Endothelial cell of umbilical vein (primary cell): ENCODE measurements at regions not wholly inside any gene's neighbourhood (a gene's known extent, or its start where the extent isn't known, plus 50 kb on each side); places are given as distances from the start of the nearest gene placed in this dataset.

ENCODE experiments used
- BruUV-seq: library from RNA; stranded (reverse); fragments of 400-500 nt; replicated peaks from 2 replicates; lab custom pipeline; 2021; lab: Mats Ljungman, UMichigan
- CTCF ChIA-PET: fragments of 300-600, 350-600 bp; sonication (Branson Sonifier 250); formaldehyde crosslinking; loops from one replicate; lab custom pipeline; 2021; ENCODE audit warnings: antibody characterized with exemption, inconsistent platforms; lab: Charles Lee
- POLR2A ChIA-PET: fragments of 300-600, 350-600 bp; sonication (Branson Sonifier 250); formaldehyde crosslinking; loops from one replicate; lab custom pipeline; 2021; ENCODE audit warnings: antibody characterized with exemption, inconsistent platforms; lab: Charles Lee
- DNase-seq: peaks from one replicate; pipeline ENCODE4 v3.0.0-alpha.2; 2011; ENCODE audit warnings: low read depth, low spot score
- FAIRE-seq: peaks from 2 replicates; lab custom pipeline; 2011; peaks lifted over from hg19 to GRCh38; lab: Jason Lieb, UNC
- H2AFZ ChIP-seq: 2 replicates; pipeline ENCODE4 v1.6.0; 2012; ENCODE audit warnings: low read depth, low read length, control low read depth, inconsistent platforms
- H3K27ac ChIP-seq: 2 replicates; pipeline ENCODE4 v1.5.1; 2011; ENCODE audit warnings: low read depth, mild to moderate bottlenecking, control low read depth, low read length, moderate library complexity; ENCODE audit not compliant: insufficient read depth
- H3K27me3 ChIP-seq, 2 experiments: 2 replicates each; pipeline versions ENCODE4 v1.6.0 to v1.6.1; 2011; ENCODE audit warnings: low read length in 2 of 2, mixed read lengths in 1 of 2; ENCODE audit not compliant: control insufficient read depth in 2 of 2, insufficient read depth in 2 of 2
- H3K36me3 ChIP-seq, 2 experiments: 2 replicates in 1 of 2; 3 replicates in 1 of 2; pipeline ENCODE4 v1.5.1; 2011; ENCODE audit warnings: low read length in 2 of 2, mild to moderate bottlenecking in 1 of 2, moderate library complexity in 1 of 2; ENCODE audit not compliant: control insufficient read depth in 2 of 2, insufficient read depth in 2 of 2; ENCODE audit errors: extremely low read depth in 1 of 2
- H3K4me1 ChIP-seq: 3 replicates; pipeline ENCODE4 v1.5.1; 2011; ENCODE audit warnings: mild to moderate bottlenecking, low read length; ENCODE audit not compliant: control insufficient read depth, insufficient read depth; ENCODE audit errors: extremely low read depth
- H3K4me2 ChIP-seq: 2 replicates; pipeline ENCODE4 v1.6.1; 2011; ENCODE audit warnings: low read length, control low read depth, mixed read lengths; ENCODE audit not compliant: insufficient read depth
- H3K4me3 ChIP-seq, 3 experiments: fragments of 200-600 bp in 1 of 3; sonication (generic), shearing (Covaris generic) in 1 of 3; replicated peaks in 1 of 3; 2 replicates each; pipeline ENCODE4 v1.5.1; 2011 to 2016; ENCODE audit warnings: control low read depth in 3 of 3, low read length in 3 of 3, mild to moderate bottlenecking in 2 of 3, inconsistent platforms in 1 of 3, low read depth in 1 of 3, moderate library complexity in 1 of 3; ENCODE audit not compliant: insufficient read depth in 1 of 3
- H3K79me2 ChIP-seq: 2 replicates; pipeline ENCODE4 v1.6.0; 2012; ENCODE audit warnings: low read length, inconsistent platforms; ENCODE audit not compliant: control insufficient read depth, insufficient read depth
- H3K9ac ChIP-seq: replicated peaks from 2 replicates; pipeline ENCODE3; 2011; ENCODE audit warnings: low read length, control low read depth; ENCODE audit not compliant: insufficient read depth; ENCODE audit errors: extremely low read depth
- H3K9me1 ChIP-seq: replicated peaks from 3 replicates; pipeline ENCODE4 v1.6.0; 2011; ENCODE audit warnings: mild to moderate bottlenecking, low read length; ENCODE audit not compliant: control insufficient read depth, insufficient read depth; ENCODE audit errors: extremely low read depth
- H3K9me3 ChIP-seq: replicated peaks from 2 replicates; pipeline ENCODE4 v1.5.1; 2012; ENCODE audit warnings: low read length, inconsistent platforms; ENCODE audit not compliant: control insufficient read depth, insufficient read depth
- H4K20me1 ChIP-seq: replicated peaks from 2 replicates; pipeline ENCODE3; 2011; ENCODE audit warnings: mild to moderate bottlenecking, low read length; ENCODE audit not compliant: control insufficient read depth, insufficient read depth; ENCODE audit errors: extremely low read depth
- EZH2 ChIP-seq: IDR thresholded peaks from 2 replicates; pipeline ENCODE4 v1.6.1; 2012; ENCODE audit warnings: borderline replicate concordance, low read depth, mild to moderate bottlenecking, moderate library complexity, low read length, inconsistent platforms; ENCODE audit not compliant: severe bottlenecking
- FOS ChIP-seq: IDR thresholded peaks from 2 replicates; pipeline ENCODE4 v1.6.1; 2011; ENCODE audit warnings: mild to moderate bottlenecking, low read length, moderate library complexity, borderline replicate concordance; ENCODE audit not compliant: insufficient read depth
- GATA2 ChIP-seq: IDR thresholded peaks from 2 replicates; pipeline ENCODE4 v1.7.0; 2011; ENCODE audit warnings: low read depth, mild to moderate bottlenecking, moderate library complexity, mixed read lengths, low read length; ENCODE audit not compliant: insufficient read length, insufficient read depth
- JUN ChIP-seq: IDR thresholded peaks from 2 replicates; pipeline ENCODE4 v1.6.1; 2011; ENCODE audit warnings: borderline replicate concordance, low read depth; ENCODE audit not compliant: insufficient read length, insufficient read depth
- MYC ChIP-seq: IDR thresholded peaks from one replicate; pipeline ENCODE4 v1.6.1; 2011; ENCODE audit warnings: mild to moderate bottlenecking, low read depth, low read length
- POLR2A ChIP-seq: IDR thresholded peaks from 2 replicates; pipeline ENCODE4 v1.6.1; 2012; ENCODE audit warnings: low read depth, mild to moderate bottlenecking, control low read depth, low read length
- POLR2AphosphoS5 ChIP-seq: IDR thresholded peaks from 2 replicates; pipeline ENCODE4 v1.6.1; 2012; ENCODE audit warnings: low read depth, mild to moderate bottlenecking, control low read depth, low read length, moderate library complexity; ENCODE audit not compliant: insufficient read depth
- dilution Hi-C: fragments of 300-500 bp; cut with MboI; formaldehyde crosslinking; loops from one replicate; pipeline ENCODE4 v1.15.0; 2019; ENCODE audit warnings: low sequenced_read_pairs; ENCODE audit not compliant: extremely low pct_ligation_motif_present
- intact Hi-C: fragments of 100-400 bp; cut with micrococcal nuclease; formaldehyde crosslinking; loops from one replicate; pipeline ENCODE4 v1.10.0; 2022
- TF ChIP-seq, protein P1 (sequence below): IDR thresholded peaks from 2 replicates; pipeline ENCODE4 v1.6.1; 2011; ENCODE audit not compliant: insufficient read depth, insufficient read length
- TF ChIP-seq, protein P2 (sequence below), 2 donors: IDR thresholded peaks; 1 replicate in 1 of 2; 2 replicates in 1 of 2; pipeline ENCODE4 v1.5.1; 2011; ENCODE audit warnings: low read length in 2 of 2, mild to moderate bottlenecking in 2 of 2, moderate library complexity in 2 of 2, control low read depth in 1 of 2, inconsistent platforms in 1 of 2, low read depth in 1 of 2; ENCODE audit not compliant: insufficient read depth in 1 of 2; ENCODE audit errors: extremely low read depth in 1 of 2

DNA sequence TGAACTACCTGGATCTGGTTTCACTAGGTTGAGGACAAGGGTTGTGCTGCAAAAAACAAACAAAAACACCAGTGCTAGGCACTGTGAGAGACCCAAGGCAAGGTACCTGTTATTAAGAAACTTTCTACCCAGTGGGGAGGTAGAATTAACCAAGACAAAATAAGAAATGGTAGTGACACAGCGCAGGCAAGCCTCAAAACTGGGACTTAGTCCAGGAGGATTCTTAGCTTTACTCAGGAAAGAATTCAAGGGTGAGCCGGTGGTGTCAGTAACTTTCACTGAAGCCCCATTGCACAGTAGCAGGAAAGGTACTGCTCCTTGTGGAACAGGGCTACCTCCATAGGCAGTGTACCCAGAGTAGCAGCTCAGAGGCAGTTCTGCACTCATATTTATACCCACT is 131.6 kb downstream of the SCG2 start:
- no peak overlapping the region for H3K4me3 ChIP-seq
- CTCF ChIA-PET = interaction anchor here (1.2 kb wide), 1 partner anchor 328 kb away, joined by 3 read pairs; no protein-coding TSS in a partner anchor
- H3K9ac ChIP-seq = no peak overlapping the region
- H3K4me1 ChIP-seq = peaks cover 7% of the 10 kb centered on the region
- no peaks in the 10 kb centered on the region for H3K9me3 ChIP-seq
- FAIRE-seq (no peak), DNase-seq (no peak)
- H3K79me2 ChIP-seq = no peaks in the 10 kb centered on the region
- POLR2A ChIA-PET = no interaction called here
- H3K36me3 ChIP-seq = no peaks in the 10 kb centered on the region
- no peak overlapping the region for H3K4me2 ChIP-seq
- no peak overlapping the region for H3K27ac ChIP-seq
- TF ChIP-seq POLR2AphosphoS5 (no peak), JUN (no peak), MYC (no peak), POLR2A (no peak), EZH2 (no peak), FOS (no peak), GATA2 (no peak)
- TF ChIP-seq, protein P1, sequence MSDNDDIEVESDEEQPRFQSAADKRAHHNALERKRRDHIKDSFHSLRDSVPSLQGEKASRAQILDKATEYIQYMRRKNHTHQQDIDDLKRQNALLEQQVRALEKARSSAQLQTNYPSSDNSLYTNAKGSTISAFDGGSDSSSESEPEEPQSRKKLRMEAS = no peak
- TF ChIP-seq, protein P2, sequence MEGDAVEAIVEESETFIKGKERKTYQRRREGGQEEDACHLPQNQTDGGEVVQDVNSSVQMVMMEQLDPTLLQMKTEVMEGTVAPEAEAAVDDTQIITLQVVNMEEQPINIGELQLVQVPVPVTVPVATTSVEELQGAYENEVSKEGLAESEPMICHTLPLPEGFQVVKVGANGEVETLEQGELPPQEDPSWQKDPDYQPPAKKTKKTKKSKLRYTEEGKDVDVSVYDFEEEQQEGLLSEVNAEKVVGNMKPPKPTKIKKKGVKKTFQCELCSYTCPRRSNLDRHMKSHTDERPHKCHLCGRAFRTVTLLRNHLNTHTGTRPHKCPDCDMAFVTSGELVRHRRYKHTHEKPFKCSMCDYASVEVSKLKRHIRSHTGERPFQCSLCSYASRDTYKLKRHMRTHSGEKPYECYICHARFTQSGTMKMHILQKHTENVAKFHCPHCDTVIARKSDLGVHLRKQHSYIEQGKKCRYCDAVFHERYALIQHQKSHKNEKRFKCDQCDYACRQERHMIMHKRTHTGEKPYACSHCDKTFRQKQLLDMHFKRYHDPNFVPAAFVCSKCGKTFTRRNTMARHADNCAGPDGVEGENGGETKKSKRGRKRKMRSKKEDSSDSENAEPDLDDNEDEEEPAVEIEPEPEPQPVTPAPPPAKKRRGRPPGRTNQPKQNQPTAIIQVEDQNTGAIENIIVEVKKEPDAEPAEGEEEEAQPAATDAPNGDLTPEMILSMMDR (IDR thresholded peaks at IDR 0.05; ENCODE audit: extremely low read depth in 1 of 2, insufficient read depth in 1 of 2, low read depth in 1 of 2, low read length in 2 of 2) = no peak
- no peaks in the 10 kb centered on the region for H4K20me1 ChIP-seq
- H3K9me1 ChIP-seq = no peaks in the 10 kb centered on the region
- no peaks in the 10 kb centered on the region for H3K27me3 ChIP-seq
- dilution Hi-C loops (no loop called here), intact Hi-C loops (no loop called here)
- BruUV-seq = no TSS peak
- no peak overlapping the region for H2AFZ ChIP-seq
